ENCODE measurements at regions not wholly inside any gene's neighbourhood (a gene's known extent, or its start where the extent isn't known, plus 50 kb on each side); places are given as distances from the start of the nearest gene placed in this dataset.

- intact Hi-C loops (cut with micrococcal nuclease): no loop called here
- POLR2A ChIA-PET: interaction anchor here (0.6 kb wide), 1 partner anchor 117 kb away, joined by 3 read pairs; no protein-coding TSS in a partner anchor
- no peaks in the 10 kb centered on the region for H3K27me3 ChIP-seq (ENCODE audit: control insufficient read depth in 2 of 2, insufficient read depth in 2 of 2, low read length in 2 of 2)
- H3K36me3 ChIP-seq (ENCODE audit: control insufficient read depth, insufficient read depth, low read length): no peaks in the 10 kb centered on the region; the same call in 2 of the 3 replicates
- H3K4me3 ChIP-seq: no peak overlapping the region
- FAIRE-seq (no peak), ATAC-seq (no peak), DNase-seq (ENCODE audit: extremely low read depth in 1 of 4, low spot score in 3 of 4) (no peak)
- peaks cover 7% of the 10 kb centered on the region; the same call in 1 of the 2 replicates for H3K9me3 ChIP-seq (replicated peaks; ENCODE audit: control insufficient read depth, insufficient read depth, low read depth, low read length)
- H3K27ac ChIP-seq (ENCODE audit: extremely low read depth, low read depth, low read length): no peak overlapping the region
- no TSS peak for BruUV-seq (replicated peaks)
- in situ Hi-C loops (cut with MboI): no loop called here
- peaks cover 25 to 55% of the 10 kb centered on the region in 2 experiments for H3K4me1 ChIP-seq (replicated peaks in 1 of 2; ENCODE audit: control insufficient read depth in 2 of 2, insufficient read depth in 2 of 2, low read length in 2 of 2)
- no peaks in the 10 kb centered on the region for H3K79me2 ChIP-seq (ENCODE audit: control insufficient read depth, insufficient read depth, low read length)
- no peak overlapping the region for H2AFZ ChIP-seq (ENCODE audit: low read depth, low read length)
- no peak overlapping the region for H3K4me2 ChIP-seq (ENCODE audit: insufficient read depth, low read length)
- no peak overlapping the region for H3K9ac ChIP-seq (ENCODE audit: insufficient read depth in 1 of 2, low read depth in 2 of 2, low read length in 2 of 2)
- H4K20me1 ChIP-seq (replicated peaks; ENCODE audit: control insufficient read depth, insufficient read depth, low read length): no peaks in the 10 kb centered on the region
- CTCF ChIA-PET (ENCODE audit: low intra/inter-chr PET ratio): no interaction called here
- WGBS (ENCODE audit: insufficient coverage, low coverage, missing lambda C conversion rate): 14% methylated on average over 2 of the region's 2 CpGs
- H3K9me1 ChIP-seq (ENCODE audit: control insufficient read depth, insufficient read depth, low read length): no peaks in the 10 kb centered on the region
- no peak for TF ChIP-seq ZNF592 (IDR thresholded peaks at IDR 0.05)
- no peak for TF ChIP-seq ATF6 (CRISPR knock-in tag; IDR thresholded peaks at IDR 0.05)
- no peak for TF ChIP-seq ZBTB11 (CRISPR knock-in tag; IDR thresholded peaks at IDR 0.05)
- TF ChIP-seq ZMIZ1 (IDR thresholded peaks at IDR 0.05; ENCODE audit: low read depth in 2 of 2, low read length in 2 of 2): no peak
- TF ChIP-seq ZBTB8A (IDR thresholded peaks at IDR 0.05; ENCODE audit: partially characterized antibody): no peak
- TF ChIP-seq NFE2 (IDR thresholded peaks at IDR 0.05; ENCODE audit: low read depth): no peak
- no peak for TF ChIP-seq PCBP1 (IDR thresholded peaks at IDR 0.05; ENCODE audit: low read depth, low read length, poor library complexity, severe bottlenecking)
Measured at GRCh38 chr18:8945514-8945913, 157.0 kb upstream of the NDUFV2 start.

All from K562 (cell line).